ENCODE measurements at regions not wholly inside any gene's neighbourhood (a gene's known extent, or its start where the extent isn't known, plus 50 kb on each side); places are given as distances from the start of the nearest gene placed in this dataset.
A peak's percentile ranks its signal among the peaks of the same experiment; 100 is the strongest.
"Not testable (repeated sequence)": the region's sequence is repeated elsewhere in the genome, so short reads cannot be mapped to it uniquely, and the experiment has no call there.

DNA sequence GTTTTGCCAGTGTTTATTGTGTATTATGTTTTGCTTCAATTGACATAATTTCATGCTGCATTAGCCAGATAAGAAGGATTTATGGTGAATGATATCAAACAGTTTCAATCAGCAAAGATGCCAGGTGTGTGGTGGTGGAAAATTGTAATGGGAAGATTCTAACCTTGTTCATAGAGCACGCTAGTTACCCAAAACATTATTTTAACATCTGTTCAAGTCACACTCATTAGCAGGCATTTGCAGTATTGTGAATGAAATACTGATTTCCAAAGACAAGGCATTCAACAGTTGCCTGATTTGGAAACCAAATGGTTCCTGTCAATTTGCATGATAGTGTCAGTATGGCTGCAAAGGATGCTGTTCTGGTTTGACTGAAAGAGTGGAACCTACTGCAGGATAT is 129.7 kb downstream of the EPC1 start:
- no peak for DNase-seq

DNA sequence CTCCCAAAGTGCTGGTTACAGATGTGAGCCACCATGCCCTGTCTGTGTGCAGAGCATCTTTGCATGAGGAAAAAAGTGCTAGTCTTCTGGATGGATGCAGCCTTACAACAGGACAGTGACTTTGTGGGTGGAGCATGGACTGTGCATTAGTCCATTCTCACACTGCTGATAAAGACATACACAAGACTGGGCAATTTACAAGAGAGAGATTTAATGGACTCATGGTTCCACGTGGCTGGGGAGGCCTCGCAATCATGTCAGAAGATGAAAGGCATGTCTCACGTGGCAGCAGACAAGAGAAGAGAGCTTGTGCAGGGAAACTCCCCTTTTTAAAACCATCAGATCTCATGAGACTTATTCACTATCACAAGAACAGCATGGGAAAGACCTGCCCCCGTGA is 133.1 kb downstream of the EPC1 start:
- not testable (repeated sequence) for DNase-seq

DNA sequence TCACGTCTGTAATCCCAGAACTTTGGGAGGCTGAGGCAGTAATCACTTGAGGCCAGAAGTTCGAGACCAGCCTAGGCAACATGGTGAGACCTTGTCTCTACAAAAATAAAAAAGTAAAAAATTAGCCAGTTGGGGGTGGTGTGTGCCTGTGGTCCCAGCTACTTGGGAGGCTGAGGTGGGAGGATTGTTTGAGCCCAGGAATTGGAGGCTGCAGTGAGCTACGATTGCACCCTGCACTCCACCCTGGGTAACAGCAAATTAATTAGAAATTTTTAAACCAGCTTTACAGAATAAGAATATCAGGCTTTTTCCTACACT is 136.0 kb downstream of the EPC1 start:
- DNase-seq, result no peak

DNA sequence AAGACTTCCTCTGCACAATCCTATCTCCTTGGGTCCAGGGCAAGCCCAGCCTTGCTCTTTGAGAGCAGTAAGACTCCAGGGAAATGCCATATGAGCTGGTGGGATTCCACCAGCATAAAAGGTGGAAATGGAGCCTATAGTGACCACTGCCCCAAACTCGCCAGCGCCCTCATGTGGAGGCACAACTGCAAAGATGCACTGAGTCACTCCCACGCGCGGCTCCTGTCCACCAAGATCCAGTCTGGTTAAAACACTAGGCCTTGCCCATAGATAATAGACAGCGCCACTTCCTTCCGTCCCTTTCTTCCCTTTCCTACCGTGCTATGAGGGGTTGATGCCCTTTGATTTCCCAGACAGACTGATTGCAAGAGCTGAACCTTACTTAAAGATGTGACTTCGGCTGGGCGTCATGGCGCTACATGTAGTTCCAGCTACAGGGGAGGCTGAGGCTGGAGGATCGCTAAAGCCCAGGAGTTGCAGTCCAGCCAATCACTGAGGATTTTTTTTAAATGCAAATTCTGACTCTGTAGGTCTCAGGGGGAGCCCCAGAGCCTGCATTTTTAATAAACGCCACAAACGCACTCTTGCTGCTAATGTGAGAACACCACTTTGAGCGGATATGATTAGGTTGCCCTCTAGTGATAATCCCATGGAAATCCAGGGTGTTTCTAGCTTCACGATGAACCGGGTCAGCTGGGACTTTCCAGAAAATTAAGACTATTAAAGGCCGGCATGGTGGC is 136.5 kb downstream of the EPC1 start:
- DNase-seq, result peak; percentile 31

DNA sequence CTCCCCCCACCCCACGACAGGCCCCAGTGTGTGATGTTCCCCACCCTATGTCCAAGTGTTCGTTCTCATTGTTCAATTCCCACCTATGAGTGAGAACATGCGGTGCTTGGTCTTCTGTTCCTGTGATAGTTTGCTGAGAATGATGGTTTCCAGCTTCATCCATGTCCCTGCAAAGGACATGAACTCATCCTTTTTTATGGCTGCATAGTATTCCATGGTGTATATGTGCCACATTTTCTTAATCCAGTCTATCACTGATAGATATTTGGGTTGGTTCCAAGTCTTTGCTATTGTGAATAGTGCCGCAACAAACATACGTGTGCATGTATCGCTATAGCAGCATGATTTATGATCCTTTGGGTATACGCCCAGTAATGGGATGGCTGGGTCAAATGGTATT is 139.0 kb downstream of the EPC1 start:
- not testable (repeated sequence) for DNase-seq

DNA sequence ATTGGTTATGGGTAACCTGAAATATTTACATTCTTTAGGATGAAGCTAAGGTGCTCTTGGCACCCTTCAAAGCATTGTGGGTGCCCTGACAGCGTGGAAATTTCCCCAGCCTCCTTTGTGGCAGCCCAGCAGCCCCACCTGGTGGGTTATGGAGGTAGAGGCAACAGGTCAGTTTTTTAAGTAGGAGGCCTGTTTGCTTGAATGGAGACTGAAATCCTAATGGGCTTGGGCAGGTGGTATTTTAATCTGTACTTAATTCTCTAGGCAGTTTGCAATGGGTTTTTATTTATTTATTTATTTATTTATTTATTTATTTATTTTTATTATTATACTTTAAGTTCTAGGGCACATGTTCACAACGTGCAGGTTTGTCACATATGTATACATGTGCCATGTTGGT is 139.4 kb downstream of the EPC1 start:
- DNase-seq, result peak; percentile 21

DNA sequence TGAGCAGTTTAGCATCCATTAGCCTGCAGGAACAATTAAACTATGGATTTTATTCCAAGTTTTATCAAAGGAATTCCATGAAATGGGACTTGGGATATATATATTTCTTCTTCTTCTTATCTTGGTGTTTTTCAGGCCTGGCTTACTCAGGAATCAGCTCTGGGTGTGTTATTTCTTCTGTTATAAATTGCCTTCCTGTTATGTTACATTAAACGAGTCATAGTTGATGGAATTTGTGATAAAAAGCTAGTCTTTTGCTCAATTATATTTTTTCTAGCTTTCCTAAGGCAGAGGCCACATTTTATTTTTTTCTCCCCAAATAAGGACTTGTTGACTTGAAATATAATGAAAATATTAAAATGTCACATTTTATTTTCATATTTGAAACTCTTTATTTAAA is 141.3 kb downstream of the EPC1 start:
- no peak for DNase-seq

DNA sequence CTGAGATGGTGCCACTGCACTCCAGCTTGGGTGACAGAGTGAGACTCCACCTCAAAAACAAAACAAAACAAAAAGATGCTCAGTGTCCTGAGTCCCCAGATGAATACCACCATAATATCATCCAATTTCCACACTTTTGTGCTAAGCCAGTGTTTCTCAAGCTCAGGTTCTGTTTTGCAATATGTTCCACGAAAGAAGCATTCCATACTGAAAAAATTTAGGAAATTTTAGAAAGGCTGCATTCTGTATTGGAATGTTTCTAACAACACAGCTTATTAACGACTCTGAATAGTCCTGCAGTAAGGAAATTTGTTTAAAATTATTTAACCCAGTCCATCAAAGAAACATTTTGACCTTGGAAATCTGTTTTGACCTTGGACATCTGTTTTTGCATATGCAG is 142.4 kb downstream of the EPC1 start:
- DNase-seq, result no peak

DNA sequence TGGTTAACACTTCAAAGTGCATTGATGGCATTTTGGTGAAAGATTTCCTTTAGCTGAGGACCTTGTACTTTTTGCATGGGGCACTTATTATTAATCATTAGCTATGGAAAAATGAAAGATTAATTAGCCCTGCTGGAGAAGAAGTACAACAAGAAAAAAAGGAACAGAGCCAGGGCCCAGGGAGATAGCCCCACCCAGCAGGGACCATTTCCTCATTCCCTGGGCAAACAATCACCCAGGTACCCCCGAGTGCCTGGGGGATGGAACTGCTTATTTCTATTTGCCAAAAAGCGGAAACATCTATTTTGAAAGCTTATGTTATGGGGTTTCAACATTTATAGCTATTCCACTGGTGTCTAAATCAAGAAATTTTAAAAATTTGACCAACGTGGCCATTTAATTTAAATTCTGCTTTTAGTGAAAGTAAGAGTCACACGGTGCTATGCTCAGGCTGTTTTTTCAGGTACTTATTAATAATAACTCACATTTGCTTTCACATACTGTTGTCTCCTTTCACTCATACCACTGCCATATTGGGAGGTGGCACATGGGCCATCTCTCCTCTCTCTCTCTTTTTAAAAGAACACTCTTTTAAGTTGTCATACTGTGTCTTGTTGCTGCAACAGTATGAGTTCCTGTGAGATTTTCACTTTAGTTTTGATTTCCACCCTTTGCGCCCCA is 143.6 kb upstream of the KIF5B start:
- no peak for DNase-seq

DNA sequence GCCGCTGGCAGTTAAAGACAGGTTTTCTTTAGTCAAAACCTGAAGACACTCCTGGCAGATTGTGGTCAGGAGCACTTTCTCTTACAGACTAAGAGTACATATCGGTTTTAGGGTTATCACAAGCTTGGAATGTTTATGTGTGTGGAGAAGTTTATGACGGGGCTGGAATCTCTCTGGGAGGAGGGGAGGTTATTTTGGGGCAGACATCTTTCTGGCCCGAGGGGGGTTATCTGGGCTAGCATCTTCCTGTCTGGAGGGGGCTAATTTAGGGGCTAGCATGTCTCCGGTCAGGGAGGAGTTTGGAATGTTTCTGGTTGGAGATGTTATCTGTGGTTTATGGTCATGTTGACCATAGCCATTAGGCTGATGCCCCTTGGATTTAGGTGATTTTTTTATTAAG is 141.2 kb upstream of the KIF5B start:
- no peak for DNase-seq

DNA sequence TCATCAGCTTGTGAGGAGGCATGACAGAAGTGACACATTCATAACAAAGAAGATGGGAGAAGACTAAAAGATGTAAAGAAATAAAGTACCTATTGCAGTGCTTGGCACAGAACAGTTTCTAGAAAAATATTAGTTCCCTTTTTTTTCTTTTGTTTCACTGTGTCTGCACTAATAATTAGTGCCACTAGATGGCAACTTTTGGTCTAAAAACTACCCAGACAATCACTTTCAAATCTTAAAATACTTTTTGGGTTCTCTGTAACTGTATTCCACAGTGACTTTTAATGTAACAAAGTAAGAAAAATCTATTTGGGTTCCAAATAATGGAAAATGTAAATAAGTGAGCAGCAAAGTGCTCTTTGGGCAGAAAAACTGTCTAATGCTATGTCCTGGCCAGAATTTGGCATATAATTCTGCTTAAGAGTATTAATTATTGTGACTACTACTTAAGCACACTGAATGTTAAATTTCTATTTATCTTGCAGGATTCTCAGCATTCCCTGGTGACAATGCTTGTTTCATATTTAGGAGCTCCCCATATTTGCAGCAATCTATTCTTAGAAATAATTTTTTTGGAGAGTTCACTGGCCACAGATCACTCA is 134.8 kb upstream of the KIF5B start:
- DNase-seq, result no peak

DNA sequence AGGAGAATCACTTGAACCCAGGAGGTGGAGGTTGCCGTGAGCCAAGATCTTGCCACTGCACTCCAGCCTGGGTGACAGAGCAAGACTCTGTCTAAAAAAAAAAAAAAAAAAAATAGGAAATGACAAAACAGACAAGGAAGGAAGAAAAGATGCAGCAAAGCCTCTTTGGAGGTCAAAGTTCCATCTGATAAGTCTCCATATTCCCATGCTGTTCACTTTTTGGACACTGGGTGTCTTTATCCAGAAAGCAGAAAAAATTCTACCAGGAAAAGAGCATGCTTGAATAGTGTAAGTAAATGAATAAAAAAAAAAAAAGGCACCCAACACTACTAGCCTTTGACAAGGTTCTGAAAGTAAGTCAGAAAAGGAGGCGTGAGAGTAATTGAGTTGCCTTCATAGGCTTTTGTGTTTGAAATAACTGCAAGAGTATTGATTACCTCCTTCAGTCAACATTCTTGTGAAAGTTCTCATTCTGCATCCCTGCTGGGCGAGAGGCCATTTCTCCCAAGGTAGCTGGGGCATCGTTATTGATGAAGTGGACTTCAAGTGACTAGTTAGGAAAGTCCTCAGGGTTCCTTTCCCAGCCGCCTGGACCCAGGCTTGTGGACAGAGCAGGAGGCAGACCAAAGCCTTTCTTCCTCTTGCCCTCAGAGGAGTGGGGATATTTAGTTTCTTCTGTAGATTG is 133.3 kb upstream of the KIF5B start:
- no peak for DNase-seq

DNA sequence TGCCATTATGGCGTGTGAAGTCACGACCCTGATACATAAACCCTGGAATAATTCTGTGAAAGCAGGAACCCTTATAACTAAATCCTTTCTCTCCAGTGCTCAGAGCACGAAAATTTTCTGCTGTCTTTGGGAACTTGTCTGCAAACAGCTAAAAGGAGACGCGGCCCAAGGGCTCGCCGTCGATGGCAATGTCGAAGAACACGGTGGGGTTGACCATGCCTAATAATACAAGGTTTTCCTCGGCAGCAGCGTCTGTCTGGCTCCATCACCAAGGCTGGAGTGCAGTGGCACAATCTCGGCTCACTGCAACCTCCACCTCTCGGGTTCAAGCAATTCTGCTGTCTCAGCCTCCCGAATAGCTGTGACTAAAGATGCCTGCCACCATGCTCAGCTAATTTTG is 132.4 kb upstream of the KIF5B start:
- DNase-seq, result not testable (repeated sequence)

DNA sequence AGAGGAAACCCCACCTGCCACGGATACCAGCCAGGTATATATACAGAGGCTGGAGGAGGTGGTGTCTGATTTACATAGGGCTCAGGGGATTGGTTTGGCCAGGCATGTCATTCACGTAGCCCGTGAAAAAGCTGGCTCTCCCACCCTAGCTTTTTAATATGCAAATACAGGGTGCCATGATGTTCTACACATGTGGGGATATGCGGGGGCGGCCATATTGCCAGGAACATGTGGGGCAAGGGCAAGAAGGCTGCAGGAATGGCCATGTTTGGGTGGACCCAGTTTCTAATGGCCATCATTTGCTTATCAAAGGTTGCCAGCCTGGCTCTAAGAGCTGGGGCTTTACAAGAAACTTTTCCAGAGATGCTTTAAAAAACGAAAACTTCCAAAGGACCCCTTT is 131.5 kb upstream of the KIF5B start:
- no peak for DNase-seq

DNA sequence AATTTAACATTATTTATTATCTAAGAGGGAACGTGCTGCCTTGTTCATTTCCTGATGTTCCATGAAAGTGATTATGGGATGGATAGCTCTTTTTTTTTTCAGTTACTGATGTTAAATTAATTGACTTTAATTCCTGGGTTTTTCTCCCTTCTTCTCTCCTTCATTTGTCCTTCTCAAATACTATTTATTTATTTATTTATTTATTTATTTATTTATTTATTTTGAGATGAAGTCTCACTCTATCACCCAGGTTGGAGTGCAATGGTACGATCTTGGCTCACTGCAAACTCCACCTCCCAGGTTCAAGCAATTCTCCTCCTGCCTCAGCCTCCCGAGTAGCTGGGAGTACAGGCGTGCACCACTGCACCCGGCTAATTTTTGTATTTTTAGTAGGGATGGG is 127.4 kb upstream of the KIF5B start:
- not testable (repeated sequence) for DNase-seq

DNA sequence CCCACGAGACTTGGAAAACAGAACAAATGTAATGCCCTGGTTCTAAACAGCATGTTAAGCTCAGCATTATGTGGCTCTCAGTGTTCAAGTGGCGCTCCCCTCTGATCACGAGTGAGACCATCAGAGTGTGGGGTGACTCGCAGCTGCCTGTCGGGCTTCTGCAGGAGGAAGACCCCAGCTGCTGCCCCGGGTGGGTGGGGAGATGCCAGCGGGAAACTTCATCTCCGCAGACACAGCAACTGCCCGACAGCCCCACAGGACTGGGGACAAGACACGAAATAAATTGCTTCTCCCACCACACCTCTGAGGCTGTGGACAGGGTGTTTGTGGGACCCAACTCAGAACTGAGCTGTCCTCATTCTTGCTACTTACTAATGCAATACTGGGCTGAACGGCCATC is 126.3 kb upstream of the KIF5B start:
- DNase-seq, result no peak

DNA sequence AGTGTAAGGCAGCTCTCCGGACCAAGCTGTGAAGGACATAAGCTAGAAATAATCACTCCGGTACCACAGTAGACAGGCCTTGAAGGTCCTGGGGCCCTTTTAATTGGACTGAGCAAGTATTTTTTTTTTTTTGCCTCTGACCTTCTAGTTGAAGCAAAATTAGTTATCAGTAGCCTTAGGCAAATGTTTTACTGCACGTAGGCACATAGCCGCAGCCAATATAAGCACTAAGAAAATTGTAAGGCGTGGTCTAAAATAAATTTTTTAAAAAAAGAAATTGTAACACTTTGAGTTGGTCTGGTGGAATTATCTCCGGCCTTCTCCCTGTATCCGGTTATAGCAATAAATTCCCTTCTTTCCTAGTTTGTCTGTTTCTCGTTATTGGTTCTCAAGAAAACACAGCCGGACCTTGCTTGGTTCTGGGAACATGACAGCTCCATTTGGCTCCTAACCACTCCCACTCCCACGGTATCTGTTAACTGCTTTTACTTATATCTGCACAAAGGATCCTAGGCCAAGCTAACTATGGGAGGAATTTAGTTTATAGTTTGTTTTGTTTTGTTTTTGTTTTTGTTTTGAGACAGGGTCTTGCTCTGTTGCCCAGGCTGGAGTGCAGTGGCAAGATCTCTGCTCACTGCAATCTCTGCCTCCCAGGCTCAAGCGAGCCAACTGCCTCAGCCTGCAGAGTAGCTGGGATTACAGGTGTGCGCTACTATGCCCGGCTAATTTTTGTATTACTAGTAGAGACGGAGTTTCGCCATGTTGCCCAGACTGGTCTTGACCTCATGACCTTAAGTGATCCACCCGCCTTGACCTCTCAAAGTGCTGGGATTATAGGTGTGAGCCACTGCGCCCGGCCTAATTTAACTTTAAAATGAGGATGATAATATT is 124.4 kb upstream of the KIF5B start:
- DNase-seq, result no peak

DNA sequence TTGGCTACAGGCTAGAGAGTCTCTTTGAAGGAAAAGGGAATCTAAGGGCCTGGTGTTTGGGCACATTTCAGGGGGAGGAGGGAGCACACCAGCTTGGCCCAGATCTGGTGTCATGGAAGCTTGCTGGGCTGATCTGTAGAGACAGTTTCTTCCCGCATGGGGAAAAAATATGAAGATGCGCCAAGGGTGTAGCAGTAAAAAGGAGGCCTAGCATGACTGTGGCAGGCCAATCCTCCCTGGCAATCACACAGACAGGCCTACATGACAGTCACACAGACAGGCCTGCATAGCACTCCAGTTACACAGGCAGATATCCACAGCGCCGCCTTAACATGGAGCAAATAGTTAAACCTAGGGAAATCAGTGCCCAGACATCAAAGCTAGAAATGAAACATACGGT is 123.6 kb upstream of the KIF5B start:
- no peak for DNase-seq

DNA sequence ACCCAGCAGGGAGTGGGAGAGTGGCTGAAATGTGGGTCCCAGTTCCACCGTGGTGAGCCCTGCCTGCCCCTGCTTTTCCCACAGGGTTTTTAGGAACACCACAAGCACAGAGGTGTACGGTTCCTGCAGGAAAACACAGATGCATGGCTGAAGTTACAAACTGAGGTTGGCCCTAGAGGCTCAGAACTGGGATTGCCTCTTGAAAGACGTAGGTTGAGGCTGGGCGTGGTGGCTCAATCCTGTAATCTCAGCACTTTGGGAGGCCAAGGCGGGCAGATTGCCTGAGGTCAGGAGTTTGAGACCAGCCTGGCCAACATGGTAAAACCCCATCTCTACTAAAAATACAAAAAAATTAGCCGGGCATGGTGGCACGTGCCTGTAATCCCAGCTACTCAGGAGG is 121.4 kb upstream of the KIF5B start:
- DNase-seq, result not testable (repeated sequence)

DNA sequence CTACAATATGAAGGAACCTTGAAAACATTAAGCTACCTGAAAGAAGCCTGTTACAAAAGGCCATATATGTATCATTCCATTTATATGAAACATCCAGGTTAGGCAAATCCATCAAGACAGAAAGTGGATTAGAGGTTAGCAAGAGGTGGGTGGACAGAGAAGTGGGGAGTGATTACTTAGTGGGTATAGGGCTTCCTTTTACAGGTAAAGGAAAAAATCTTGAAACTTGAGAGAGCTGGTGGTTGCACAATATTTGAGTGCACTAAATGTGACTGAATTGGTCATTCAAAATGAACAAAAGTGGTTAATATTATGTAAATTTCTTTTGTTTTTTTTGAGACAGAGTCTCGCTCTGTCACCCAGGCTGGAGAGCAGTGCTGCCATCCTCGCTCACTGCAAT is 119.4 kb upstream of the KIF5B start:
- no peak for DNase-seq

DNA sequence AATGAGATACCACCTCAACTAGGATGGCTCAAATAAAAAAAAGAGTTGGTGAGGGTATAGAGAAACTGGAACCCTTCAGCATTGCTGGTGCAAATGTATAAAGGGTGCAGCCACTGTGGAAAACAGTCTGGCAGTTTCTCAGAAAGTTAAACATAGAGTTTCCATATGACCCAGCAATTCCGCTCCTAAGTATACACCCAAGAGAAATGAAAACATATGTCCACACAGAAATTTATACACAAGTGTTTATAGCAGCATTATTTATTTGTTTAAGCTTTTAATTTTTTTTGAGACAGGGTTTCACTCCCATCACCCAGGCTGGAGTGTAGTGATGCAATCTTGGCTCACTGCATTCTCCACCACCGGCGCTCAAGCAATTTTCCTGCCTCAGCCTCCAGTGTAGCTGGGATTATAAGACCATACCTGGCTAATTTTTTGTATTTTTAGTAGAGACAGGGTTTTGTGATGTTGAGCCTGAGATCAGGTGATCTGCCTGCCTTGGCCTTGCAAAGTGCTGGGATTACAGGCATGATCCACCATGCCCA is 118.2 kb upstream of the KIF5B start:
- no peak for DNase-seq

DNA sequence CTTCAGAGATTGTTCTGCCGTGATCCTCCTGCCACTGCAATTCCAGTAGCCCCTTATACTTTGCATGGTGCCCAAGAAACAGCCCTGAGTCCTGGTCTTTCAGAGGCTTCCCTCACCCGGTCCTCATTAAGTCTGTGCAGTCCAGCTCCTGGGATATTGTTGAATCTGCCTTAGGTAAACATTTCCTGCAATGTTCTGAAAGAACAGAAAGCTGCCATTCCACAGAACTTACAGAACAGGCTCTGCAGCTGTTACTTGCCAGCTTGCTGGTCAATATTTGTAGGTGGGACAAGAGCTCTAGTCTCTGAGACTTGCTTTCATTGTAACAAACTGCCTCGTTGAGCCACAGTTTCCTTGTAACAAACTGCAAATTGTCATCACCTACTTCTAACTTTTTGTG is 115.0 kb upstream of the KIF5B start:
- DNase-seq, result no peak

Data from renal pelvis (tissue), 1 donor.